IMR-90 (cell line): ENCODE measurements at regions not wholly inside any gene's neighbourhood (a gene's known extent, or its start where the extent isn't known, plus 50 kb on each side); places are given as distances from the start of the nearest gene placed in this dataset.

ENCODE experiments used
- ATAC-seq: fragments of 200-7000 bp; cut with Tn5 transposase; 2 replicates; pipeline ENCODE4 v1.9.1; 2020; ENCODE audit warnings: low read depth, mild to moderate bottlenecking, moderate library complexity
- BruUV-seq: library from RNA; stranded (reverse); fragments of 400-500 nt; replicated peaks from 2 replicates; lab custom pipeline; 2021; lab: Mats Ljungman, UMichigan
- CTCF ChIA-PET: fragments of 300-600 bp; formaldehyde crosslinking; extraction: SDS; loops from one replicate; lab custom pipeline; 2021; ENCODE audit warnings: antibody characterized with exemption; lab: Yijun Ruan, JAX
- POLR2A ChIA-PET: fragments of 300-600 bp; sonication (Branson Sonifier 250); formaldehyde crosslinking; loops from one replicate; lab custom pipeline; 2022; ENCODE audit warnings: antibody characterized with exemption; ENCODE audit not compliant: unreplicated experiment; lab: Charles Lee
- DNase-seq: peaks from one replicate; pipeline ENCODE4 v3.0.0; 2013
- H2AFZ ChIP-seq: replicated peaks from 2 replicates; pipeline ENCODE3; 2013; ENCODE audit warnings: low read length, mild to moderate bottlenecking; ENCODE audit not compliant: poor library complexity
- H2AK5ac ChIP-seq: 2 replicates; pipeline ENCODE4 v1.6.1; 2013; ENCODE audit warnings: low read depth, low read length, inconsistent platforms
- H2AK9ac ChIP-seq: replicated peaks from 2 replicates; pipeline ENCODE3; 2013; ENCODE audit warnings: mild to moderate bottlenecking, low read depth, low read length, moderate library complexity; ENCODE audit not compliant: poor library complexity
- H2BK120ac ChIP-seq: 2 replicates; pipeline ENCODE4 v1.6.1; 2013; ENCODE audit warnings: low read depth, low read length, inconsistent platforms
- H2BK15ac ChIP-seq: 3 replicates; pipeline ENCODE4 v1.6.1; 2013; ENCODE audit warnings: low read depth, low read length, inconsistent platforms
- H2BK20ac ChIP-seq: 2 replicates; pipeline ENCODE4 v1.6.1; 2013; ENCODE audit warnings: low read depth, mild to moderate bottlenecking, inconsistent platforms, low read length, moderate library complexity
- H2BK5ac ChIP-seq: 2 replicates; pipeline ENCODE4 v1.6.1; 2013; ENCODE audit warnings: mild to moderate bottlenecking, low read depth, low read length, inconsistent platforms; ENCODE audit not compliant: poor library complexity, severe bottlenecking
- H3K14ac ChIP-seq: replicated peaks from 2 replicates; pipeline ENCODE4 v1.6.1; 2013; ENCODE audit warnings: low read depth, low read length, inconsistent platforms
- H3K18ac ChIP-seq: 2 replicates; pipeline ENCODE4 v1.6.1; 2013; ENCODE audit warnings: low read depth, low read length, control low read depth
- H3K23ac ChIP-seq: 2 replicates; pipeline ENCODE4 v1.6.1; 2013; ENCODE audit warnings: low read depth, low read length, inconsistent platforms
- H3K27ac ChIP-seq: 2 replicates; pipeline ENCODE4 v1.5.1; 2013; ENCODE audit warnings: mild to moderate bottlenecking, control low read depth, low read length; ENCODE audit not compliant: insufficient read depth
- H3K27me3 ChIP-seq: 2 replicates; pipeline ENCODE4 v1.6.1; 2013; ENCODE audit warnings: low read length; ENCODE audit not compliant: control insufficient read depth, insufficient read depth
- H3K36me3 ChIP-seq: 2 replicates; pipeline ENCODE4 v1.6.1; 2013; ENCODE audit warnings: low read length, mixed read lengths; ENCODE audit not compliant: control insufficient read depth, insufficient read depth
- H3K4ac ChIP-seq: 2 replicates; pipeline ENCODE4 v1.6.1; 2013; ENCODE audit warnings: low read depth, low read length, inconsistent platforms
- H3K4me1 ChIP-seq: 2 replicates; pipeline ENCODE4 v1.6.1; 2013; ENCODE audit warnings: low read length, mixed read lengths; ENCODE audit not compliant: control insufficient read depth, insufficient read depth
- H3K4me2 ChIP-seq: 2 replicates; pipeline ENCODE4 v1.6.1; 2013; ENCODE audit warnings: low read depth, mild to moderate bottlenecking, control low read depth, low read length, moderate library complexity
- H3K4me3 ChIP-seq: 2 replicates; pipeline ENCODE4 v1.5.1; 2013; ENCODE audit warnings: low read depth, mild to moderate bottlenecking, control low read depth, low read length, moderate library complexity; ENCODE audit not compliant: insufficient read depth
- H3K56ac ChIP-seq: 2 replicates; pipeline ENCODE4 v1.6.1; 2013; ENCODE audit warnings: low read length, inconsistent platforms; ENCODE audit not compliant: insufficient read depth; ENCODE audit errors: extremely low read depth
- H3K79me1 ChIP-seq, 2 experiments: 2 replicates each; pipeline ENCODE4 v1.6.1; 2013; ENCODE audit warnings: low read length in 2 of 2, inconsistent platforms in 1 of 2, low read depth in 1 of 2
- H3K9ac ChIP-seq: 2 replicates; pipeline ENCODE4 v1.6.1; 2013; ENCODE audit warnings: low read depth, low read length, control low read depth
- H3K9me1 ChIP-seq: 2 replicates; pipeline ENCODE4 v1.6.1; 2013; ENCODE audit warnings: low read length, inconsistent platforms; ENCODE audit not compliant: insufficient read depth
- H3K9me3 ChIP-seq: 2 replicates; pipeline ENCODE4 v1.6.1; 2013; ENCODE audit warnings: low read length; ENCODE audit not compliant: control insufficient read depth, insufficient read depth
- H4K20me1 ChIP-seq: 2 replicates; pipeline ENCODE4 v1.6.1; 2013; ENCODE audit warnings: low read length, inconsistent platforms; ENCODE audit not compliant: insufficient read depth
- H4K5ac ChIP-seq: 2 replicates; pipeline ENCODE4 v1.6.1; 2013; ENCODE audit warnings: mild to moderate bottlenecking, low read depth, low read length, control low read depth
- H4K8ac ChIP-seq, 2 experiments: 2 replicates each; pipeline ENCODE4 v1.6.1; 2013; ENCODE audit warnings: low read depth in 2 of 2, low read length in 2 of 2, control low read depth in 1 of 2, inconsistent platforms in 1 of 2
- H4K91ac ChIP-seq: 2 replicates; pipeline ENCODE4 v1.6.1; 2013; ENCODE audit warnings: low read depth, low read length, inconsistent platforms; ENCODE audit not compliant: insufficient read depth
- BHLHE40 ChIP-seq: fragments of 150-350 bp; IDR thresholded peaks from 2 replicates; pipeline ENCODE4 v1.6.1; 2016; ENCODE audit warnings: mild to moderate bottlenecking, low read depth, low read length
- CEBPB ChIP-seq: IDR thresholded peaks from 2 replicates; pipeline ENCODE4 v1.6.1; 2012; ENCODE audit warnings: low read depth, low read length, improper control_type of control experiment
- CHD1 ChIP-seq: IDR thresholded peaks from 2 replicates; pipeline ENCODE4 v1.6.1; 2012; ENCODE audit warnings: low read depth, low read length, improper control_type of control experiment
- CTCF ChIP-seq: conservative IDR thresholded peaks from 2 replicates; pipeline ENCODE4 v1.5.1; 2012; ENCODE audit warnings: mild to moderate bottlenecking, low read depth, low read length, improper control_type of control experiment
- ELK1 ChIP-seq: fragments of 150-350 bp; IDR thresholded peaks from 2 replicates; pipeline ENCODE4 v1.6.1; 2016; ENCODE audit warnings: low read depth, mild to moderate bottlenecking, low read length, moderate library complexity, borderline replicate concordance
- FOS ChIP-seq: fragments of 150-350 bp; IDR thresholded peaks from 2 replicates; pipeline ENCODE4 v1.6.1; 2016; ENCODE audit warnings: low read depth, low read length
- MAFK ChIP-seq: IDR thresholded peaks from 2 replicates; pipeline ENCODE4 v1.6.1; 2012; ENCODE audit warnings: low read depth, low read length, improper control_type of control experiment
- MAZ ChIP-seq: IDR thresholded peaks from 2 replicates; pipeline ENCODE4 v1.6.1; 2012; ENCODE audit warnings: low read depth, mild to moderate bottlenecking, low read length, improper control_type of control experiment, moderate library complexity, borderline replicate concordance
- MXI1 ChIP-seq: IDR thresholded peaks from 2 replicates; pipeline ENCODE4 v1.6.1; 2012; ENCODE audit warnings: low read depth, mild to moderate bottlenecking, low read length, moderate library complexity, borderline replicate concordance
- NFE2L2 ChIP-seq: fragments of 150-350 bp; IDR thresholded peaks from 2 replicates; pipeline ENCODE4 v1.6.1; 2016; ENCODE audit warnings: low read depth, mild to moderate bottlenecking, low read length
- POLR2A ChIP-seq: IDR thresholded peaks from 2 replicates; pipeline ENCODE4 v1.6.1; 2012; ENCODE audit warnings: mild to moderate bottlenecking, low read depth, low read length
- RAD21 ChIP-seq: IDR thresholded peaks from 2 replicates; pipeline ENCODE4 v1.6.1; 2012; ENCODE audit warnings: low read length, improper control_type of control experiment
- RCOR1 ChIP-seq: IDR thresholded peaks from 2 replicates; pipeline ENCODE4 v1.6.1; 2012; ENCODE audit warnings: mild to moderate bottlenecking, low read length, improper control_type of control experiment; ENCODE audit not compliant: insufficient replicate concordance
- RFX5 ChIP-seq: IDR thresholded peaks from 2 replicates; pipeline ENCODE4 v1.8.0; 2012; ENCODE audit warnings: low read depth, mild to moderate bottlenecking, low read length, moderate library complexity
- SMC3 ChIP-seq: fragments of 150-350 bp; IDR thresholded peaks from 2 replicates; pipeline ENCODE4 v1.6.1; 2016; ENCODE audit warnings: low read depth, mild to moderate bottlenecking, antibody characterized with exemption, low read length, moderate library complexity
- USF2 ChIP-seq: fragments of 150-350 bp; IDR thresholded peaks from 2 replicates; pipeline ENCODE4 v1.6.1; 2017; ENCODE audit warnings: mild to moderate bottlenecking, antibody characterized with exemption, low read length, low read depth
- WGBS, 2 experiments: methylation state at CpG; one replicate each; pipeline versions ENCODE4 v1.1.5 to v1.1.7; 2013; ENCODE audit warnings: missing lambda C conversion rate in 2 of 2; ENCODE audit not compliant: insufficient read length in 1 of 2; ENCODE audit errors: extremely low coverage in 2 of 2; 5-methylcytosine and 5-hydroxymethylcytosine counted together
- dilution Hi-C: fragments of 300-500 bp; cut with HindIII; formaldehyde crosslinking; loops from one replicate; pipeline ENCODE4 v1.14.3; 2018; ENCODE audit warnings: low sequenced_read_pairs; ENCODE audit not compliant: unreplicated experiment
- in situ Hi-C: fragments of 300-500 bp; cut with MboI; formaldehyde crosslinking; loops from 3 replicates; pipeline ENCODE4 v1.14.3; 2019; ENCODE audit warnings: low sequenced_read_pairs, inconsistent platforms, mixed read lengths
- intact Hi-C: fragments of 100-400 bp; cut with micrococcal nuclease; formaldehyde crosslinking; loops from 2 replicates; pipeline ENCODE4 v1.10.0; 2022

DNA sequence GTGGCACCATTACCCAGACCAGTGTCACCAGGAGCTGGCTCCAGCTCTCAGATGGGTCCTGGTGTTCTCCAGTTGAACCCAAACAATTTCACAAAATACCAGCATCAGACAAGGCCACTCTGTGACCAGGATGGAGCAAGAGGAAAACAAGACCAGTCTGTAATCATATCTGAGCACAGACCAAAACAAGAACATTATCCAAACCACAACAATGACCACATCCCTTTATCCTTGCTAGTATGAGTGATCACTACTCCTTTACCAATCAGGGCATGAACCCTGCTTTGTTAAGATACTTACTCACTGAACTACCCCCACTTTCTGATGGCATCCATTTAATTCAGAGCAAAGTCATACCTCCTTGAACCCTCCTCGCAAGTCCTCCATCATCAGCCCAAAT is 145.9 kb downstream of the NUFIP1 start:
- ChIA-PET CTCF (no interaction called here), POLR2A (no interaction called here)
- no peaks in the 10 kb centered on the region for H3K9me3 ChIP-seq
- ATAC-seq (no peak; the same call in 1 of the 2 replicates), DNase-seq (peak; percentile 34)
- H2AK5ac ChIP-seq = peak overlapping the region; percentile 83
- peak overlapping the region; percentile 92; the same call in 1 of the 2 replicates for H3K4ac ChIP-seq
- no peak overlapping the region for H3K4me3 ChIP-seq
- no peak overlapping the region for H2BK5ac ChIP-seq
- H3K18ac ChIP-seq = no peak overlapping the region
- H3K27me3 ChIP-seq = no peaks in the 10 kb centered on the region
- H3K14ac ChIP-seq = peak overlapping the region; percentile 89
- WGBS, 2 experiments = no CpG with 5 or more reads among the region's 1 CpG
- peak overlapping the region; percentile 68 for H2BK20ac ChIP-seq
- H2BK15ac ChIP-seq = peak overlapping the region; percentile 41; the same call in 2 of the 3 replicates
- H3K9me1 ChIP-seq = peaks cover 20% of the 10 kb centered on the region
- 0 out of 2 replicates have a peak overlapping the region, but pooled peaks have one; percentile 14 for H4K91ac ChIP-seq
- no peak overlapping the region for H2AFZ ChIP-seq
- intact Hi-C loops = no loop called here
- peaks cover 13% of the 10 kb centered on the region for H3K4me1 ChIP-seq
- in situ Hi-C loops = no loop called here
- no peak overlapping the region for H3K27ac ChIP-seq
- H3K56ac ChIP-seq = no peak overlapping the region
- peak overlapping the region; percentile 74; the same call in 1 of the 2 replicates for H2BK120ac ChIP-seq
- no peak overlapping the region for H3K4me2 ChIP-seq
- no TSS peak for BruUV-seq
- H4K5ac ChIP-seq = no peak overlapping the region
- H4K8ac ChIP-seq = peak overlapping the region in 1 of 2 experiments; percentile 42; a peak in 1 of 4 replicates
- H3K9ac ChIP-seq = no peak overlapping the region
- H3K79me1 ChIP-seq = 0 out of 4 replicates have a peak, but pooled peaks cover 0 to 3% of the 10 kb centered on the region in 2 experiments
- peak overlapping the region; percentile 67; the same call in 1 of the 2 replicates for H3K23ac ChIP-seq
- dilution Hi-C loops = no loop called here
- H3K36me3 ChIP-seq = no peaks in the 10 kb centered on the region
- TF ChIP-seq USF2 = no peak
- no peak for TF ChIP-seq ELK1
- no peak for TF ChIP-seq RFX5
- no peak for TF ChIP-seq SMC3
- TF ChIP-seq RCOR1 = no peak
- no peak for TF ChIP-seq FOS
- TF ChIP-seq MXI1 = no peak
- no peak for TF ChIP-seq POLR2A
- no peak for TF ChIP-seq MAFK
- TF ChIP-seq RAD21 = no peak
- no peak for TF ChIP-seq NFE2L2
- TF ChIP-seq BHLHE40 = no peak
- TF ChIP-seq CEBPB = no peak
- TF ChIP-seq MAZ = no peak
- no peak for TF ChIP-seq CTCF
- no peak for TF ChIP-seq CHD1
- no peaks in the 10 kb centered on the region for H4K20me1 ChIP-seq
- peak overlapping the region; percentile 69 for H2AK9ac ChIP-seq
